ENCODE measurements at regions not wholly inside any gene's neighbourhood (a gene's known extent, or its start where the extent isn't known, plus 50 kb on each side); places are given as distances from the start of the nearest gene placed in this dataset.

DNA sequence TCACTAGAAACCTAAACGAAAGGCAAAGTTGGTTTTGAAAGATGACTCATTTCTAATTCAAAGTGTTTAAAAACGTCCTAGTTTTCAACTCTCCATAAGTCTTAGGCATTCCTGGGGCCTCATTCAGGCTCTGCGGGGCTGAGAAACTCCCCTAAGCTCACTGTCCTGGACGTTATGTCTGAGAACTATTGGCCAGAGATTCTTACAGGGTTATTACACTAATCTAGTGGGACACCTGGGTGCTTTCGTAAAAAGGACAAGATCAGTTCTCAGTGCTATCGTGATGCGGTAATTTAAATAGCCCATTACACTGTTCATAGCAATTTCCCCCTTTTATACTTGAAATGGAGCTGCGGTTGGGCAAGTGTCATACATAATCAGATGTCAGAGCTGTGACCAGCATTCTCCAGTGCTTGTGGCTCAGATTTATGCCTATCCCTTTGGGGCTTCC is 280.9 kb downstream of the QKI start:
- Histone ChIP-seq H3K4me1 (ENCODE audit: insufficient read depth, low read length) (no peaks in the 10 kb centered on the region), H3K27me3 (ENCODE audit: insufficient read depth, low read length, poor library complexity, severe bottlenecking) (no peaks in the 10 kb centered on the region), H3K9me3 (ENCODE audit: low read length) (no peaks in the 10 kb centered on the region), H3K4me3 (ENCODE audit: low read length) (no peak overlapping the region), H3K36me3 (ENCODE audit: insufficient read depth, low read length) (no peaks in the 10 kb centered on the region), H3K27ac (ENCODE audit: low read depth, low read length) (no peak overlapping the region)
- Mint-ChIP-seq H3K9me3 (no peaks in the 10 kb centered on the region), H3K36me3 (no peaks in the 10 kb centered on the region), H3K4me1 (no peaks in the 10 kb centered on the region), H3K27ac (peak overlapping the region in 1 of 8 donors; percentile 51), H3K4me3 (no peak overlapping the region), H3K27me3 (peaks cover 10 to 39% of the 10 kb centered on the region in 2 donors)
- CTCF ChIA-PET = no interaction called here
- POLR2A ChIA-PET = no interaction called here
- DNase-seq = no peak

DNA sequence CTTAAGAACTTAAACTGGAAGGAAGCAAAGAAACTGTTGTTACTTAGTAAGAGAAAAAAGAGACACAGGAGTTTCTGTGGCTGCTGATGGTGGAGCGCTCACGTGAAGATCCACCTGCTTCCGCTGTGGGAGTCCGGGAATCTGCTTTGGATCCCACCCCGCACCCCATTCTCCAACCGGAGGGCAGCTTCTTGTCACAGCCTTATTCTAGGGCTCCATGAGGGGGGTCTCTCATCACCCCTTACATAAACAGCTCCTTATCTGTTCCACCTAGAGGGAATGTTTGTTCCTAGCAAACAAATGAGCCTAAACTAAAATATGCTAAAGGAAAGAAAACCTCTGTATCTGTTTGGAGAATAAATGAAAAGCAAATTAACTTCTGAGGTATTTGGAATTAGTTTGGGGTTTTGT is 280.5 kb downstream of the QKI start:
- H3K4me3 ChIP-seq (ENCODE audit: low read length) = no peak overlapping the region
- H3K27me3 ChIP-seq (ENCODE audit: insufficient read depth, low read length, poor library complexity, severe bottlenecking) = no peaks in the 10 kb centered on the region
- CTCF ChIA-PET = no interaction called here
- POLR2A ChIA-PET = no interaction called here
- H3K4me1 ChIP-seq (ENCODE audit: insufficient read depth, low read length) = no peaks in the 10 kb centered on the region
- Mint-ChIP-seq H3K36me3 (no peaks in the 10 kb centered on the region), H3K4me1 (no peaks in the 10 kb centered on the region), H3K27me3 (peaks cover 10 to 39% of the 10 kb centered on the region in 2 donors), H3K9me3 (no peaks in the 10 kb centered on the region), H3K4me3 (no peak overlapping the region), H3K27ac (peak overlapping the region in 1 of 8 donors; percentile 14)
- H3K27ac ChIP-seq (ENCODE audit: low read depth, low read length) = no peak overlapping the region
- DNase-seq = no peak
- H3K9me3 ChIP-seq (ENCODE audit: low read length) = no peaks in the 10 kb centered on the region
- no peaks in the 10 kb centered on the region for H3K36me3 ChIP-seq (ENCODE audit: insufficient read depth, low read length)

DNA sequence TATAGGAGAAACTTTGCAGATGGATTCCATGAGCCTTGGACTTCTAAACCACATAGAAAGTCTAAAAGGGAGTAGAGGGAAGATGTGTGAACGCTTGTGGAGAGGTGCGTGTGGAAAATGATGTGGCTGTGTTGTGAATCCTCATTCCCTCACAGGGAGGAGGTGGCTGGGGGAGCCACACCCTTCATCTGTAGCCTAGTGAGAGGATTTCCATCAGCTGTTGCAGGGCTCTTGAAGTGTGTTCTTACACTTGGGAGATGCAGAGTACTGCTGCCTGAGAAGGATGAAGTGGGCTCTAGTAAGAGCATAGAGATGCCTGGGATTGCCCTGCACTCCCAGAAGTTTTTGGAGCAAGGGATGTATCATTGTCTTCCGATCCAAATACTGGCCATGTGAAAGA is 279.6 kb downstream of the QKI start:
- Mint-ChIP-seq H3K27me3 (peaks cover 10 to 36% of the 10 kb centered on the region in 2 donors), H3K9me3 (no peaks in the 10 kb centered on the region), H3K27ac (peak overlapping the region in 1 of 8 donors; percentile 7), H3K36me3 (no peaks in the 10 kb centered on the region), H3K4me1 (no peaks in the 10 kb centered on the region), H3K4me3 (no peak overlapping the region)
- H3K9me3 ChIP-seq (ENCODE audit: low read length) = no peaks in the 10 kb centered on the region
- ChIA-PET CTCF (no interaction called here), POLR2A (no interaction called here)
- no peak overlapping the region for H3K27ac ChIP-seq (ENCODE audit: low read depth, low read length)
- no peak overlapping the region for H3K4me3 ChIP-seq (ENCODE audit: low read length)
- no peak for DNase-seq
- no peaks in the 10 kb centered on the region for H3K4me1 ChIP-seq (ENCODE audit: insufficient read depth, low read length)
- H3K27me3 ChIP-seq (ENCODE audit: insufficient read depth, low read length, poor library complexity, severe bottlenecking) = no peaks in the 10 kb centered on the region
- H3K36me3 ChIP-seq (ENCODE audit: insufficient read depth, low read length) = no peaks in the 10 kb centered on the region

DNA sequence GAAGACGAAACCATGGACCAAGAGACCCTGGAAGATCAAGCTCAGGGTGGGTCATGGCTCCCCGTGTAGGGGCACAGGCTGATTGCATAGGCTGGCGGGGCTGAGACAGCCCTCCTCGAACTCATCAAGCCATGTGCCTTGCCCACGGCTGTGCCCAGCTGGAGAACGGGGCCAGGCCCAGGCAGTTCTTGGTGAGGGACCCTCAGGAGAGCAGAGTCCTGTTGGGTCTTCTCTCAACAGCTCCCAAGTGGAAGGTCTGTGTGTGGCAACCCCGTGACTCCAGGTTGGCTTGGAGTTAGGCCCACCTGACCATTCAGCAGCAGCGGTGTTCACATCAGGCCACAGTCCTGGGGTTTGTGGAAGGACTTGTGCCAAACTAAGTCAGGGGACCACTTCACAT is 276.5 kb downstream of the QKI start:
- POLR2A ChIA-PET = no interaction called here
- Mint-ChIP-seq H3K36me3 (peaks cover 0 to 3% (median 0%) of the 10 kb centered on the region in 3 donors), H3K4me3 (no peak overlapping the region), H3K27me3 (peaks cover 6 to 30% of the 10 kb centered on the region in 2 donors), H3K27ac (peak overlapping the region in 1 of 8 donors; percentile 51), H3K4me1 (no peaks in the 10 kb centered on the region), H3K9me3 (no peaks in the 10 kb centered on the region)
- no peaks in the 10 kb centered on the region for H3K36me3 ChIP-seq (ENCODE audit: insufficient read depth, low read length)
- H3K27me3 ChIP-seq (ENCODE audit: insufficient read depth, low read length, poor library complexity, severe bottlenecking) = no peaks in the 10 kb centered on the region
- no peaks in the 10 kb centered on the region for H3K9me3 ChIP-seq (ENCODE audit: low read length)
- no peaks in the 10 kb centered on the region for H3K4me1 ChIP-seq (ENCODE audit: insufficient read depth, low read length)
- DNase-seq = no peak
- H3K27ac ChIP-seq (ENCODE audit: low read depth, low read length) = no peak overlapping the region
- CTCF ChIA-PET = interaction anchor here (0.8 kb wide), 1 partner anchor 10 kb away, joined by 3 read pairs; no protein-coding TSS in a partner anchor
- H3K4me3 ChIP-seq (ENCODE audit: low read length) = no peak overlapping the region

DNA sequence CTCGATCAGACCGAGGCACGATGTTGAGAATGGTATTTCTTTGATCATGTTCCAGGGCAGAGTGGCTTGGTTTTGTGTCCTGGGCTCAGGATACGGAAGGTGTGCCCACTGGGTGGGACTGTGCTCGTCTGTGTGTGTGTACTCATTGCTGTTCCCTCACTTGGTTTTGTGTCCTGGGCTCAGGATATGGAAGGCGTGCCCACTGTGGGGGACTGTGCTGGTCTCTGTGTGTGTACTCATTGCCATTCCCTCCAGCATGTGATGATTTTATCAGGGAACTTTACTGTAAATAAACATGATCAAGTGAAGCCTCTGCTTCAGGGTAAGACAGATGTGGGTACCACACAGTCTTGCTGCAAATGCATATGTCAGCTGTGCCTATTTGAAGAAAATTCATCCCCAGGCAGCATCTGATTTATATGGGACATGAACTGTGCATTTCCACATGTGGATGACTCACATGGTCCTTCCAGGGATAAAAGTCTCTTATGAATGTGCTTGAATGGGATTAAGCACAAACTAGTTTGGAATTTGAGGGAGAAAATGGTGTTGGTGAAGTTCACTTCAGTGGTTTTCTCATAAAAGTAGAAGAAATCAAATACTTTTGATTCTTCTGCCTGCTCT is 274.3 kb downstream of the QKI start:
- Histone ChIP-seq H3K9me3 (ENCODE audit: low read length) (no peaks in the 10 kb centered on the region), H3K4me3 (ENCODE audit: low read length) (no peak overlapping the region), H3K4me1 (ENCODE audit: insufficient read depth, low read length) (no peaks in the 10 kb centered on the region), H3K36me3 (ENCODE audit: insufficient read depth, low read length) (no peaks in the 10 kb centered on the region), H3K27ac (ENCODE audit: low read depth, low read length) (no peak overlapping the region), H3K27me3 (ENCODE audit: insufficient read depth, low read length, poor library complexity, severe bottlenecking) (no peaks in the 10 kb centered on the region)
- H3K9me3 Mint-ChIP-seq = peaks cover 0 to 2% (median 2%) of the 10 kb centered on the region in 5 donors
- POLR2A ChIA-PET = no interaction called here
- CTCF ChIA-PET = no interaction called here
- H3K36me3 Mint-ChIP-seq = peaks cover 0 to 3% (median 0%) of the 10 kb centered on the region in 3 donors
- no peak overlapping the region for H3K4me3 Mint-ChIP-seq
- DNase-seq = no peak
- H3K27ac Mint-ChIP-seq = no peak overlapping the region
- peaks cover 8 to 28% of the 10 kb centered on the region in 2 donors for H3K27me3 Mint-ChIP-seq
- no peaks in the 10 kb centered on the region for H3K4me1 Mint-ChIP-seq

DNA sequence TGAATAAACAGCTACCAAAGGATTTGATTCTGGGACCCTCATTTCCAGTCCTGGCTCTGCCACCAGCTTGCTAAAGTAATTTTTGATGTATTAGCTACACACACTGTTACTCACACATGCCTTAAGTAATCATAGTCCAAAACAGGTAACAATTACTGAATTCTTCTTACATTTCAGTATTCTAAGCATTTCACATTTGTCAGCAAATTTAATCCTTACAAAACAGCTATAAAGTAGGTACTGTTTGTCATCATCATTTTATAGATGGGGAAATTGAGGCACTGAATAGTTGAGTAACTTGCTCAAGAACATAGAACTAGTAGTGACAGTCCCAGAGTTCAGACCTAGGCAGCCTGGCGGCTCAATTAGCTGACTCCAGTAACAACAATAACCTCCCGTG is 272.6 kb downstream of the QKI start:
- H3K4me1 ChIP-seq (ENCODE audit: insufficient read depth, low read length) = no peaks in the 10 kb centered on the region
- H3K27me3 Mint-ChIP-seq = peaks cover 16 to 30% of the 10 kb centered on the region in 2 donors
- no peak overlapping the region for H3K4me3 Mint-ChIP-seq
- H3K27ac ChIP-seq (ENCODE audit: low read depth, low read length) = no peak overlapping the region
- no peaks in the 10 kb centered on the region for H3K27me3 ChIP-seq (ENCODE audit: insufficient read depth, low read length, poor library complexity, severe bottlenecking)
- DNase-seq = no peak
- peaks cover 2 to 8% (median 4%) of the 10 kb centered on the region in 5 donors for H3K9me3 Mint-ChIP-seq
- H3K36me3 Mint-ChIP-seq = peaks cover 0 to 3% (median 0%) of the 10 kb centered on the region in 3 donors
- CTCF ChIA-PET = no interaction called here
- H3K4me1 Mint-ChIP-seq = no peaks in the 10 kb centered on the region
- no peak overlapping the region for H3K4me3 ChIP-seq (ENCODE audit: low read length)
- H3K36me3 ChIP-seq (ENCODE audit: insufficient read depth, low read length) = no peaks in the 10 kb centered on the region
- H3K27ac Mint-ChIP-seq = no peak overlapping the region
- H3K9me3 ChIP-seq (ENCODE audit: low read length) = no peaks in the 10 kb centered on the region
- POLR2A ChIA-PET = no interaction called here

DNA sequence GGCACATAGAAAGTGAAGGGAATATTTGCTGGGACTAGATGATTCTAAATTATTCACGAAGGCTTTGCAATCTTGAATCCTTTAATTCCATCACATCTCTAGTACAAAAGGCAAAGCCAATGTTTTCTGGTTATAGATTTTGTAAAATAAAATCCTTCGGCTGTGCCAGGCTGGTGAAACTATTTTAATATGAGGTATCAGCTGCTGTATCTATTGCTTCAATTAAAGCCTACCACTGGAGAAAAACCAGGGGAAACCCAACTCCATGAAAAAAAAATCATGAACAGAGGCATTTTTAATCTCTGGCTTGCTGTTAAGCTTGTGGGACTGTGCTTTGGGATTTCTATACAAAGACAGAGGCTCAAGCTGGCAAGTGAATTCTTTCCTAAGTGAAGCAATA is 271.8 kb downstream of the QKI start:
- Histone ChIP-seq H3K4me3 (ENCODE audit: low read length) (no peak overlapping the region), H3K27me3 (ENCODE audit: insufficient read depth, low read length, poor library complexity, severe bottlenecking) (no peaks in the 10 kb centered on the region), H3K36me3 (ENCODE audit: insufficient read depth, low read length) (no peaks in the 10 kb centered on the region), H3K9me3 (ENCODE audit: low read length) (no peaks in the 10 kb centered on the region), H3K4me1 (ENCODE audit: insufficient read depth, low read length) (no peaks in the 10 kb centered on the region), H3K27ac (ENCODE audit: low read depth, low read length) (no peak overlapping the region)
- Mint-ChIP-seq H3K27me3 (peaks cover 16 to 30% of the 10 kb centered on the region in 2 donors), H3K36me3 (peaks cover 0 to 3% (median 0%) of the 10 kb centered on the region in 3 donors), H3K4me1 (no peaks in the 10 kb centered on the region), H3K4me3 (no peak overlapping the region), H3K9me3 (peaks cover 2 to 8% (median 4%) of the 10 kb centered on the region in 5 donors), H3K27ac (no peak overlapping the region)
- no peak for DNase-seq
- POLR2A ChIA-PET = no interaction called here
- CTCF ChIA-PET = no interaction called here

DNA sequence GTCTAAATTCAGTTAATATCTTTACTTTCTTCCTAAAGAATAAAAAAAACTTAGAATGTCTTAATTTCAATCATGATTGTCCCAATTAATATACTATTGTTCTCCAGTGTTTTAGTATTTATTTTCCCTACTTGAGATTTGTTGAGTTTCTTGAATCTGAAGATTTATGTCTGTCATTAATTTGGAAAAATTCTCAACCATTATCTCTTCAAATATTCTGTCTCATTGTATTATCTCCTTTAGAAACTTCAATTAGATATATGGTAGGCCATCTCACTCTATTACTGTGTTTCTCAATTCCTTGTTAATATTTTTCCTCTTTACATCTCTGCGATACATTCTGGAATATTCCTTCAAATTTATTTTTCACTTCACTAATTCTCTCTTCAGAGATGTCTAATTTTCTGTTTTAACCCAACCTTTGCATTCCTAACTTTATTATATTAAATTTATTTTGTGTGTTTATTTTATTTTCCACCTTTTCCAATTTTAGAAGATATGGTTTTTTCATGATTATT is 268.6 kb downstream of the QKI start:
- Mint-ChIP-seq H3K9me3 (peaks cover 2 to 8% (median 4%) of the 10 kb centered on the region in 5 donors), H3K36me3 (peaks cover 0 to 3% (median 0%) of the 10 kb centered on the region in 3 donors), H3K4me1 (no peaks in the 10 kb centered on the region), H3K27ac (no peak overlapping the region), H3K27me3 (peaks cover 16 to 19% of the 10 kb centered on the region in 2 donors), H3K4me3 (no peak overlapping the region)
- ChIA-PET CTCF (no interaction called here), POLR2A (no interaction called here)
- Histone ChIP-seq H3K36me3 (ENCODE audit: insufficient read depth, low read length) (no peaks in the 10 kb centered on the region), H3K4me1 (ENCODE audit: insufficient read depth, low read length) (no peaks in the 10 kb centered on the region), H3K4me3 (ENCODE audit: low read length) (no peak overlapping the region), H3K9me3 (ENCODE audit: low read length) (no peaks in the 10 kb centered on the region), H3K27me3 (ENCODE audit: insufficient read depth, low read length, poor library complexity, severe bottlenecking) (no peaks in the 10 kb centered on the region), H3K27ac (ENCODE audit: low read depth, low read length) (no peak overlapping the region)
- no peak for DNase-seq
